HG03045 (cell line): ENCODE measurements at regions not wholly inside any gene's neighbourhood (a gene's known extent, or its start where the extent isn't known, plus 50 kb on each side); places are given as distances from the start of the nearest gene placed in this dataset.

Experiments
- ATAC-seq: cut with Tn5 transposase; IDR thresholded peaks from one replicate; pipeline ENCODE4 v1.9.1; 2021; ENCODE audit warnings: mild to moderate bottlenecking, moderate library complexity; ENCODE audit not compliant: unreplicated experiment

GRCh38 chr7:34453150-34453549 lies 204.9 kb upstream of the NPSR1 start:
- ATAC-seq: no peak

GRCh38 chr7:34454381-34454780 lies 203.6 kb upstream of the NPSR1 start:
- ATAC-seq: no peak

GRCh38 chr7:34457329-34457728 lies 200.7 kb upstream of the NPSR1 start:
- ATAC-seq: no peak

GRCh38 chr7:34463830-34464229 lies 194.2 kb upstream of the NPSR1 start:
- no peak for ATAC-seq

GRCh38 chr7:34471844-34472243 lies 186.2 kb upstream of the NPSR1 start:
- ATAC-seq: no peak

GRCh38 chr7:34486371-34486770 lies 171.6 kb upstream of the NPSR1 start:
- ATAC-seq: no peak

GRCh38 chr7:34487391-34488115 lies 170.5 kb upstream of the NPSR1 start:
- ATAC-seq: no peak

GRCh38 chr7:34488766-34489165 lies 169.3 kb upstream of the NPSR1 start:
- ATAC-seq: no peak

- ATAC-seq: no peak
Observed at GRCh38 chr7:34491899-34492298, 166.1 kb upstream of the NPSR1 start.

- no peak for ATAC-seq
Observed at GRCh38 chr7:34493752-34494151, 164.3 kb upstream of the NPSR1 start.

- ATAC-seq: no peak
Observed at GRCh38 chr7:34497153-34497777, 160.8 kb upstream of the NPSR1 start.

- no peak for ATAC-seq
Observed at GRCh38 chr7:34501156-34501555, 156.9 kb upstream of the NPSR1 start.

GRCh38 chr7:34507191-34507590 lies 150.8 kb upstream of the NPSR1 start:
- ATAC-seq: no peak

- no peak for ATAC-seq
Observed at GRCh38 chr7:34523226-34523918, 134.6 kb upstream of the NPSR1 start.

GRCh38 chr7:34530259-34530658 lies 127.8 kb upstream of the NPSR1 start:
- no peak for ATAC-seq

GRCh38 chr7:34539003-34539402 lies 119.0 kb upstream of the NPSR1 start:
- no peak for ATAC-seq

GRCh38 chr7:34544621-34545020 lies 113.4 kb upstream of the NPSR1 start:
- no peak for ATAC-seq

GRCh38 chr7:34550996-34551395 lies 107.0 kb upstream of the NPSR1 start:
- ATAC-seq: no peak

- no peak for ATAC-seq
Observed at GRCh38 chr7:34552502-34552901, 105.5 kb upstream of the NPSR1 start.

- no peak for ATAC-seq
Observed at GRCh38 chr7:34558022-34558421, 100.0 kb upstream of the NPSR1 start.

- no peak for ATAC-seq
Observed at GRCh38 chr7:34564091-34564490, 93.9 kb upstream of the NPSR1 start.

GRCh38 chr7:34567906-34568305 lies 90.1 kb upstream of the NPSR1 start:
- ATAC-seq: no peak
